Trophoblast cell (in vitro differentiated cells and primary cell): ENCODE measurements at regions not wholly inside any gene's neighbourhood (a gene's known extent, or its start where the extent isn't known, plus 50 kb on each side); places are given as distances from the start of the nearest gene placed in this dataset.
A peak's percentile ranks its signal among the peaks of the same experiment; 100 is the strongest.

Experiments
- DNase-seq, 2 donors: peaks; one replicate each; pipeline ENCODE4 v3.0.0-alpha.2; 2016
- H2AFZ ChIP-seq: 2 replicates; pipeline ENCODE4 v1.6.1; 2013; ENCODE audit warnings: low read length, moderate library complexity, mild to moderate bottlenecking; ENCODE audit not compliant: insufficient read depth, poor library complexity
- H2AK5ac ChIP-seq: 2 replicates; pipeline ENCODE4 v1.6.1; 2013; ENCODE audit warnings: mild to moderate bottlenecking, low read length
- H2BK120ac ChIP-seq: 2 replicates; pipeline ENCODE4 v1.6.1; 2013; ENCODE audit warnings: low read length, mild to moderate bottlenecking, moderate library complexity; ENCODE audit not compliant: insufficient read depth, poor library complexity
- H2BK12ac ChIP-seq: 2 replicates; pipeline ENCODE4 v1.6.1; 2013; ENCODE audit warnings: mild to moderate bottlenecking, low read length, moderate library complexity
- H2BK5ac ChIP-seq: 2 replicates; pipeline ENCODE4 v1.6.1; 2013; ENCODE audit warnings: low read length, low read depth, moderate library complexity, mild to moderate bottlenecking; ENCODE audit not compliant: poor library complexity
- H3K14ac ChIP-seq: 2 replicates; pipeline ENCODE4 v1.6.1; 2013; ENCODE audit warnings: mild to moderate bottlenecking, low read length
- H3K18ac ChIP-seq: 2 replicates; pipeline ENCODE4 v1.6.1; 2013; ENCODE audit warnings: mild to moderate bottlenecking, low read length
- H3K23ac ChIP-seq: 2 replicates; pipeline ENCODE4 v1.6.1; 2013; ENCODE audit warnings: low read length
- H3K27ac ChIP-seq: 2 replicates; pipeline ENCODE4 v1.5.1; 2013; ENCODE audit warnings: low read depth, mild to moderate bottlenecking, inconsistent platforms, low read length, moderate library complexity
- H3K27me3 ChIP-seq: 2 replicates; pipeline ENCODE4 v1.6.1; 2013; ENCODE audit warnings: inconsistent platforms, mild to moderate bottlenecking, low read length, moderate library complexity; ENCODE audit not compliant: insufficient read depth
- H3K36me3 ChIP-seq, 2 experiments: 1 replicate in 1 of 2; 2 replicates in 1 of 2; pipeline ENCODE4 v1.6.1; 2013; ENCODE audit warnings: low read length in 2 of 2, mild to moderate bottlenecking in 2 of 2, moderate library complexity in 1 of 2; ENCODE audit not compliant: insufficient read depth in 2 of 2, control insufficient read depth in 1 of 2
- H3K4ac ChIP-seq: 2 replicates; pipeline ENCODE4 v1.6.1; 2013; ENCODE audit warnings: low read depth, mild to moderate bottlenecking, low read length, moderate library complexity
- H3K4me1 ChIP-seq, 2 experiments: 1 replicate in 1 of 2; 2 replicates in 1 of 2; pipeline ENCODE4 v1.6.1; 2013; ENCODE audit warnings: low read length in 2 of 2, mild to moderate bottlenecking in 2 of 2, moderate library complexity in 1 of 2; ENCODE audit not compliant: insufficient read depth in 2 of 2, control insufficient read depth in 1 of 2
- H3K4me2 ChIP-seq: 2 replicates; pipeline ENCODE4 v1.6.1; 2013; ENCODE audit warnings: inconsistent platforms, mild to moderate bottlenecking, low read length, moderate library complexity
- H3K4me3 ChIP-seq: 2 replicates; pipeline ENCODE4 v1.5.1; 2013; ENCODE audit warnings: mild to moderate bottlenecking, low read depth, low read length, inconsistent platforms
- H3K79me1 ChIP-seq: one replicate; pipeline ENCODE4 v1.6.1; 2013; ENCODE audit warnings: low read length
- H3K79me2 ChIP-seq: 2 replicates; pipeline ENCODE4 v1.6.1; 2013; ENCODE audit warnings: low read length, mild to moderate bottlenecking; ENCODE audit not compliant: control insufficient read depth, insufficient read depth, poor library complexity
- H3K9ac ChIP-seq: 2 replicates; pipeline ENCODE4 v1.6.1; 2013; ENCODE audit warnings: mild to moderate bottlenecking, low read length
- H3K9me3 ChIP-seq: 2 replicates; pipeline ENCODE4 v1.6.1; 2013; ENCODE audit warnings: low read depth, mild to moderate bottlenecking, control low read depth, inconsistent platforms, low read length; ENCODE audit not compliant: insufficient read depth
- H4K12ac ChIP-seq: 2 replicates; pipeline ENCODE4 v1.6.1; 2013; ENCODE audit warnings: low read depth, mild to moderate bottlenecking, low read length, moderate library complexity
- H4K8ac ChIP-seq: 2 replicates; pipeline ENCODE4 v1.6.1; 2013; ENCODE audit warnings: low read depth, mild to moderate bottlenecking, low read length, moderate library complexity
- H4K91ac ChIP-seq: one replicate; pipeline ENCODE4 v1.6.1; 2013; ENCODE audit warnings: low read depth, mild to moderate bottlenecking, low read length, moderate library complexity
- WGBS: extraction: QIAGEN DNeasy Blood & Tissue Kit; methylation state at CpG from one replicate; pipeline ENCODE4 v1.1.7; 2013; ENCODE audit warnings: missing lambda C conversion rate; ENCODE audit not compliant: insufficient read length, insufficient coverage; ENCODE audit errors: extremely low coverage; 5-methylcytosine and 5-hydroxymethylcytosine counted together

- Histone ChIP-seq H3K4me2 (no peak overlapping the region), H3K79me2 (no peaks in the 10 kb centered on the region), H3K18ac (no peak overlapping the region), H2BK120ac (no peak overlapping the region), H4K8ac (no peak overlapping the region), H3K23ac (no peak overlapping the region), H4K91ac (no peak overlapping the region), H3K36me3 (no peaks in the 10 kb centered on the region), H2BK5ac (no peak overlapping the region), H3K27me3 (no peaks in the 10 kb centered on the region), H3K79me1 (no peaks in the 10 kb centered on the region), H3K14ac (no peak overlapping the region), H2AK5ac (no peak overlapping the region), H3K27ac (no peak overlapping the region), H2BK12ac (no peak overlapping the region), H3K4me1 (peaks cover 4 to 5% of the 10 kb centered on the region in 2 experiments), H4K12ac (no peak overlapping the region), H3K4me3 (no peak overlapping the region), H3K4ac (no peak overlapping the region), H3K9me3 (peaks cover 3% of the 10 kb centered on the region), H3K9ac (no peak overlapping the region), H2AFZ (no peak overlapping the region)
- DNase-seq, result no peak
- WGBS, result no CpG with 5 or more reads among the region's 13 CpGs
Observed at GRCh38 chr20:18984238-18985200, 170.9 kb downstream of the SCP2D1 start.

- no peaks in the 10 kb centered on the region for H3K79me1 ChIP-seq
- no peak overlapping the region for H2BK120ac ChIP-seq
- H3K23ac ChIP-seq, result no peak overlapping the region
- H3K4me3 ChIP-seq, result no peak overlapping the region
- H4K91ac ChIP-seq, result no peak overlapping the region
- no peak overlapping the region for H3K4ac ChIP-seq
- no peak overlapping the region for H2AFZ ChIP-seq
- WGBS, result no CpG with 5 or more reads among the region's 5 CpGs
- no peak overlapping the region for H4K12ac ChIP-seq
- no peak overlapping the region for H3K27ac ChIP-seq
- no peak overlapping the region for H2BK12ac ChIP-seq
- H3K36me3 ChIP-seq, result no peaks in the 10 kb centered on the region
- H3K14ac ChIP-seq, result no peak overlapping the region
- DNase-seq, result peak; percentile 94 to 97
- no peak overlapping the region for H3K18ac ChIP-seq
- H4K8ac ChIP-seq, result no peak overlapping the region
- H3K9me3 ChIP-seq, result peaks cover 3% of the 10 kb centered on the region
- no peak overlapping the region for H2BK5ac ChIP-seq
- H3K4me1 ChIP-seq, result peaks cover 4 to 5% of the 10 kb centered on the region in 2 experiments
- no peak overlapping the region for H2AK5ac ChIP-seq
- no peaks in the 10 kb centered on the region for H3K79me2 ChIP-seq
- no peaks in the 10 kb centered on the region for H3K27me3 ChIP-seq
- H3K9ac ChIP-seq, result no peak overlapping the region
- no peak overlapping the region for H3K4me2 ChIP-seq
Observed at GRCh38 chr20:18985551-18985950, 172.0 kb downstream of the SCP2D1 start.

- Histone ChIP-seq H3K36me3 (no peaks in the 10 kb centered on the region), H3K27me3 (no peaks in the 10 kb centered on the region), H2BK12ac (no peak overlapping the region), H2AK5ac (no peak overlapping the region), H4K91ac (no peak overlapping the region), H3K9ac (no peak overlapping the region), H2BK5ac (no peak overlapping the region), H3K4me2 (no peak overlapping the region), H2AFZ (no peak overlapping the region), H3K79me2 (no peaks in the 10 kb centered on the region), H4K12ac (no peak overlapping the region), H3K27ac (no peak overlapping the region), H3K4me3 (no peak overlapping the region), H3K79me1 (no peaks in the 10 kb centered on the region), H3K23ac (no peak overlapping the region), H3K18ac (no peak overlapping the region), H2BK120ac (no peak overlapping the region), H3K4ac (no peak overlapping the region), H3K4me1 (peaks cover 4 to 5% of the 10 kb centered on the region in 2 experiments), H4K8ac (no peak overlapping the region), H3K9me3 (peaks cover 3% of the 10 kb centered on the region), H3K14ac (no peak overlapping the region)
- DNase-seq, result no peak
- no CpG with 5 or more reads among the region's 7 CpGs for WGBS
Observed at GRCh38 chr20:18986146-18986830, 172.7 kb downstream of the SCP2D1 start.

GRCh38 chr20:18986895-18987580 lies 173.5 kb downstream of the SCP2D1 start:
- H3K23ac ChIP-seq, result no peak overlapping the region
- no peak overlapping the region for H2AK5ac ChIP-seq
- H3K4me3 ChIP-seq, result no peak overlapping the region
- no peak overlapping the region for H2AFZ ChIP-seq
- H3K27me3 ChIP-seq, result no peaks in the 10 kb centered on the region
- H2BK5ac ChIP-seq, result no peak overlapping the region
- H3K79me1 ChIP-seq, result no peaks in the 10 kb centered on the region
- no peak overlapping the region for H4K12ac ChIP-seq
- WGBS, result no CpG with 5 or more reads among the region's 9 CpGs
- H3K79me2 ChIP-seq, result no peaks in the 10 kb centered on the region
- H4K8ac ChIP-seq, result no peak overlapping the region
- no peaks in the 10 kb centered on the region for H3K36me3 ChIP-seq
- H4K91ac ChIP-seq, result no peak overlapping the region
- DNase-seq, result no peak
- H3K4me1 ChIP-seq, result peaks cover 4 to 5% of the 10 kb centered on the region in 2 experiments
- H3K14ac ChIP-seq, result no peak overlapping the region
- no peak overlapping the region for H2BK12ac ChIP-seq
- no peak overlapping the region for H3K18ac ChIP-seq
- H2BK120ac ChIP-seq, result no peak overlapping the region
- H3K4me2 ChIP-seq, result no peak overlapping the region
- peaks cover 5% of the 10 kb centered on the region for H3K9me3 ChIP-seq
- H3K4ac ChIP-seq, result no peak overlapping the region
- H3K9ac ChIP-seq, result no peak overlapping the region
- no peak overlapping the region for H3K27ac ChIP-seq
